ENCODE measurements at regions not wholly inside any gene's neighbourhood (a gene's known extent, or its start where the extent isn't known, plus 50 kb on each side); places are given as distances from the start of the nearest gene placed in this dataset.

GRCh38 chr5:87115839-87116364 is 151.8 kb upstream of the RASA1 start:
- Mint-ChIP-seq H3K27ac (no peak overlapping the region), H3K4me3 (no peak overlapping the region), H3K27me3 (no peaks in the 10 kb centered on the region), H3K4me1 (ENCODE audit: low read depth) (peaks cover 50% of the 10 kb centered on the region), H3K36me3 (ENCODE audit: low read depth) (peaks cover 2% of the 10 kb centered on the region), H3K9me3 (no peaks in the 10 kb centered on the region)
- DNase-seq = no peak
- no peak for TF ChIP-seq CTCF (IDR thresholded peaks at IDR 0.05)
- ChIA-PET POLR2A (no interaction called here), CTCF (interaction anchor here (1.7 kb wide), 1 partner anchor 12 kb away, joined by 8 read pairs; no protein-coding TSS in a partner anchor)
- no peak for ATAC-seq
- intact Hi-C loops (cut with micrococcal nuclease) = no loop called here

- Mint-ChIP-seq H3K4me3 (no peak overlapping the region), H3K36me3 (ENCODE audit: low read depth) (peaks cover 2% of the 10 kb centered on the region), H3K27ac (peak overlapping the region; percentile 60), H3K27me3 (no peaks in the 10 kb centered on the region), H3K9me3 (no peaks in the 10 kb centered on the region), H3K4me1 (ENCODE audit: low read depth) (peaks cover 60% of the 10 kb centered on the region)
- intact Hi-C loops (cut with micrococcal nuclease) = no loop called here
- ATAC-seq = peak; percentile 58
- ChIA-PET CTCF (interaction anchor here (0.9 to 1.7 kb wide), 4 partner anchors 11 to 283 kb away, joined by 3 to 8 read pairs (median 4); no protein-coding TSS in a partner anchor), POLR2A (interaction anchor here (0.9 to 1.3 kb wide), 4 partner anchors 8 to 151 kb away, joined by 3 to 4 read pairs (median 3); partner anchors contain the start of gene RASA1)
- DNase-seq = peak; percentile 17
- no peak for TF ChIP-seq CTCF (IDR thresholded peaks at IDR 0.05)
Measured at GRCh38 chr5:87116825-87117512, 150.7 kb upstream of the RASA1 start.

- Mint-ChIP-seq H3K4me1 (ENCODE audit: low read depth) (peaks cover 65% of the 10 kb centered on the region), H3K27me3 (no peaks in the 10 kb centered on the region), H3K9me3 (no peaks in the 10 kb centered on the region), H3K27ac (peak overlapping the region; percentile 97), H3K4me3 (no peak overlapping the region), H3K36me3 (ENCODE audit: low read depth) (peaks cover 2% of the 10 kb centered on the region)
- ChIA-PET POLR2A (interaction anchor here (0.6 kb wide), 1 partner anchor 406 kb away, joined by 3 read pairs; no protein-coding TSS in a partner anchor), CTCF (interaction anchor here (1.3 to 2.2 kb wide), 2 partner anchors 11 to 281 kb away, joined by 4 to 5 read pairs; no protein-coding TSS in a partner anchor)
- no peak for DNase-seq
- intact Hi-C loops (cut with micrococcal nuclease) = no loop called here
- no peak for ATAC-seq
- no peak for TF ChIP-seq CTCF (IDR thresholded peaks at IDR 0.05)
Measured at GRCh38 chr5:87119588-87119987, 148.1 kb upstream of the RASA1 start.

- DNase-seq = peak; percentile 48
- H3K4me1 Mint-ChIP-seq (ENCODE audit: low read depth) = peaks cover 64% of the 10 kb centered on the region
- peak overlapping the region; percentile 97 for H3K27ac Mint-ChIP-seq
- peak overlapping the region; percentile 38 for H3K4me3 Mint-ChIP-seq
- intact Hi-C loops (cut with micrococcal nuclease) = loop anchor here (5.0 to 10.0 kb wide), 4 partner anchors 43 to 284 kb away; partner anchors contain the start of gene RASA1
- TF ChIP-seq CTCF (IDR thresholded peaks at IDR 0.05) = no peak
- no peaks in the 10 kb centered on the region for H3K9me3 Mint-ChIP-seq
- CTCF ChIA-PET = interaction anchor here (1.2 to 2.2 kb wide), 3 partner anchors 10 to 280 kb away, joined by 3 to 5 read pairs (median 4); no protein-coding TSS in a partner anchor
- no peaks in the 10 kb centered on the region for H3K27me3 Mint-ChIP-seq
- POLR2A ChIA-PET = interaction anchor here (0.7 kb wide), 1 partner anchor 291 kb away, joined by 3 read pairs; no protein-coding TSS in a partner anchor
- peaks cover 2% of the 10 kb centered on the region for H3K36me3 Mint-ChIP-seq (ENCODE audit: low read depth)
- peak; percentile 72 for ATAC-seq
Measured at GRCh38 chr5:87120518-87121303, 147.0 kb upstream of the RASA1 start.
